ENCODE measurements at regions not wholly inside any gene's neighbourhood (a gene's known extent, or its start where the extent isn't known, plus 50 kb on each side); places are given as distances from the start of the nearest gene placed in this dataset.

GRCh38 chr20:12564979-12565378, 443.8 kb upstream of the SPTLC3 start:
- no peak for TF ChIP-seq CTCF (IDR thresholded peaks at IDR 0.05 in 8 of 11, conservative IDR thresholded peaks at IDR 0.05 in 3 of 11)
- TF ChIP-seq POLR2A (IDR thresholded peaks at IDR 0.05), result no peak
- no peak for TF ChIP-seq POLR2AphosphoS5 (IDR thresholded peaks at IDR 0.05)
